Hematopoietic multipotent progenitor cell treated with erythropoietin and hydrocortisone succinate and interleukin-3 and kit ligand, for 6 days (in vitro differentiated cells): ENCODE measurements at regions not wholly inside any gene's neighbourhood (a gene's known extent, or its start where the extent isn't known, plus 50 kb on each side); places are given as distances from the start of the nearest gene placed in this dataset.

ENCODE experiments used
- DNase-seq: peaks from one replicate; pipeline ENCODE4 v3.0.0-alpha.2; 2015

DNA sequence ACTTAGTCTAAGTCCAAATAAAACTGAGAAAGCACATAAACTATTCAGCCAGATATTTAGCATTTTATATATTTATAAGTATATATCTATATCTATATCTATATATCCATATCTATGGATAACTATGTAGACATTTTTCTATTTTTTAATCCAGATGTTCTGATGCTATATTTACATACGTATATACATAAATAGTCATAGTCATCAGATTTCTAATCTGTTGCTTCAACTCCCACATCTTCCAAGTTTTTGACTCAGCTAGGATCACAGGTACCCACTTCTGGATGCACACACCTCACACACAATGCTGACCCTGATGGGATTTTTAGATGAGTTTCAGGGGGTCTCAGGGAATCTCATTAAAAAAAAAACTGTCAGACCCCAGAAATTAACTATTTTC lies 52.2 kb upstream of the ZC3H11B start:
- DNase-seq, result no peak

DNA sequence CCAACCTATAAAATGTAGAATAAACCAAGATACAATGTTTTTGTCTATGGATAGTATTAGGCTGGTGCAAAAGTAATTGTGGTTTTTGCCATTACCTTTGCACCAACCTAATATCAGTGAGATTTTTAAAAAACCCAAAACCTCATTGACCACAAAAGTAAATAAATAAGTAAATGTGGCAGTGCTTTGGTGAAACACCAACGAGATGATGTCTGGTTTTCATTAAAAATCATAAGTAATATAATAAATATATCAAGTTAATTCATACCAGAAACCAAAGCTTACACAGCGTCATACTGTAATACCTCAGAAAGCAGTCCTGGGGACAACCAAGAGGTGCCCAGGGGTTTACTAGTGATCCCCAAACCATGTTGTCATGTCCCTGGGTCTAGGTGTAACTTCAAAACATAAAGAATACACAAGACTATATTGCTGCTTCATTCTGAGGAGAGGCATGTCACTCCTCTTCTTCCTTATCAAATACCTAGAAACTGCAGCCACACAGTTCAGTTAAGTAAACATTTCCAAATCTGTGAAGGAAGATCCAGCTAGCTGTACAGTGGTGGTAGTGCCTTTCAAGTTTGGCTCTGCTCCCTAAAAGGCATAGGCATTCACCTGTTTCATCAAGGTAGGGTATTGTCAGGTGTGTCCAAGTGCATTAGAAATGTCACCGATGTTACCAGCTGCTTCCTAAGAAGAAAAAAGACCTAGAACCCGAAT lies 51.6 kb upstream of the ZC3H11B start:
- DNase-seq, result no peak
